D341Med (cell line): ENCODE measurements at regions not wholly inside any gene's neighbourhood (a gene's known extent, or its start where the extent isn't known, plus 50 kb on each side); places are given as distances from the start of the nearest gene placed in this dataset.
"Not testable (repeated sequence)": the region's sequence is repeated elsewhere in the genome, so short reads cannot be mapped to it uniquely, and the experiment has no call there.

Source experiments
- DNase-seq: peaks from one replicate; pipeline ENCODE4 v3.0.0; 2012; ENCODE audit warnings: low spot score

DNA sequence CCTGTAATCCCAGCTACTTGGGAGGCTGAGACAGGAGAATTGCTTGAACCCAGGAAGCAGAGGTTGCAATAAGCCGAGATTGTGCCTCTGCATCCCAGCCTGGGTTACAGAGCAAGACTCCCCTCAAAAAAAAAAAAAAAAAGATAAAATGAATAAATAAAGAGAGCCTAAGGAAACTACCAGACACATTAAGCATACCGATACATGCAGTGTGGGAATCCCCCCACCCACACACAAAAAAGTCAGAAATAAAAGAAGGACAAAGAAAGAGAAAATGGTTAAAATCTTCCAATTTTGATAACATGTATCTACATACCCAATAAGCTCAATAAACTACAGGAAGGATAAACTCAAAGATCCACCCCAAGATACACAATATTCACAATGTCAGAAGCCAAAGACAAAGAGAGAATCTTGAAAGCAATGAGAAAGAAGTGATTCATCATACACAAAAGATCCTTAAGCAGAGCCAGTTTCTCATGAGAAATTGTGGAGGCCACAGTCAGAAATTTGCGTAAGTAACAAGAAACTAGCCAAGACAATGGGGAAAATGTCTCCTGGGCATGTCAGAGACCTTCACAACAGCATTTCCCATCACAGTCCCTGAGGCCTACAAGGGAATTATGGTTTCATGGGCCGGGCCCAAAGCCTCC is 1197.0 kb downstream of the AMY1C start:
- DNase-seq: no peak

DNA sequence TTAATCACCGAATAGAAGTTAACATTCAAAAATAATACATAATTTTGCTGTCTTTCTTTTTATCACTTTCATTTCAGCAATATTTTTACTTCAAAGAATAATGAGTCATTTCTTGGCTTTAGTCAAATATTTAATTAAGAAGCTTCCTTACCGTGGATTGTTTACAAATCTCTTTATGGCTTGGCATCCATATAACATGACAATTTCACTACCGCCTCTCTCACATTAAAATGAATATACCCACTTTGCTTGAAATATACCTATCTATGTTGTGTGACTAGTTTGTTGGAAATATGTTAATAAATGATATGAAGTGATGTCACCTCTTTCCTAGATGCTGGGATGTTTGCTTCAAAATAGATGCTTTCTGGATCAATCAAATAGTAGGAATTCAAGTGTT is 1203.9 kb downstream of the AMY1C start:
- DNase-seq: no peak

DNA sequence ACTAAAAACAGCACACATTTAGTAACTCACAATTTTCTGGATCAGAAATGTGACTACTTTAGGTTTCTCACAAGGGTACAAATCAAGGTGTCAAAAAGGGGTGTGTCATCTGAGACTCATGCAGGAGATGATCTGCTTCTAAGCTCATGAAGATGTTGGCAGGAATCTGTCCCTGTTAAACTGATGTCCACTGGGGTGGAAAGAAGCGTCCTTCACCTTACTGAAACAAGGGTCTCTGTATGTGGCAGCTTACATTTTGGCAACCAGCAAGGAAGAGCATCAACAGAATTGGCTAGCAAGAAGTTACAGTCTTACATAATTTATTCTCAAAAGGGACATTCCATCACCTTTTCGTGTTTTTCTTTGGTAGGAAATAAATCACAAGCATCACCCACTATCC is 1223.8 kb downstream of the AMY1C start:
- DNase-seq: no peak

DNA sequence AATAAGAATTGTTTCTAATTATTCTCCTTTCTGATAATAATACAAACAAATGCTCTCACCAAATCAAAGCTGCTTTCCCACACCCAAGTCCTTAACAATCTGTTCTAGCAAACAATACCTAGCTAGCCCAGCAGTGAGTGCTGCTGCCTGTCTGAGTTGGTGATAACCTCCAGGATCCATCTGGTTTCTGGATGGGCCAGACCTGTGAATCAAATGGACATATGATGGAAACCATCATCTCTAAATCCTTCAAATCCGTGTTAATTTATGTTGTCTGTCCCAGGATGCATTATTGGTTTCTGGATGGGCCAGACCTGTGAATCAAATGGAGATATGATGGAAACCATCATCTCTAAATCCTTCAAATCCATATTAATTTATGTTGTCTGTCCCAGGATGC is 1230.0 kb downstream of the AMY1C start:
- no peak for DNase-seq

DNA sequence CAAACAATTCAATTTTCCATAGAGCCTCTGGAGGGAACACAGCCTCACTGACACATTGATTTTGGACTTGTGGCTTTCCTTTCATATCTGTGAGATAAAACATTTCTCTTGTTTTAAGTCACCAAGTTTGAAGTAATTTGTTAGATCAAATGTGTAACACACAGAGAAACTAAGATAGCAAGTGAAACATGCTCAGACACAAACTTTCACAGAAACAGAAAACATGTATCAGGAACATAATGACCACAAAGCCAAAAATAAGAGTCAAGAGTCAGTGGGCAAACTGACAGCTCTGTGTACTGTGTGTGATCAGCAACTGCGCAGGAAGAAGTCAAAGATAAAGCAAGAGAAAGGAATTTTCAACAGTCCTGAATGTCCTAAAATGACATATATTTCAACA is 1237.5 kb downstream of the AMY1C start:
- no peak for DNase-seq

DNA sequence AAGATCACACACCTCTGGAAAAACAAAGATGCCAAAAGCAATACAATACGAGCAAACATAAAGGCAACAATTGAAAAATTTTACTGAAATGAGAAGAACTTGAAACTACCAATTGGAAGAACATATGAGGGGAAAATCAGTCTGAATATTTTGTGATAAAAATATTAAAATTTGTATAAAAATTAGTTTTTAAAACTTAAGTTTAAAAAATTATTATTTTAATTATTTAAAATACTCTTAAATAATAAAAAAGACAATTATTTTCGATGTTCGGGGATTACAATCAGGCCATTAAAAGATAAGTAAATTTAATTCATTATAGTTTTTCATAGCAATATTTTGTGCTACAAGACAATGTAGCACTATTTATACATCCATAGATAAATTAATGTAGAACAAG is 1239.3 kb downstream of the AMY1C start:
- DNase-seq: no peak

DNA sequence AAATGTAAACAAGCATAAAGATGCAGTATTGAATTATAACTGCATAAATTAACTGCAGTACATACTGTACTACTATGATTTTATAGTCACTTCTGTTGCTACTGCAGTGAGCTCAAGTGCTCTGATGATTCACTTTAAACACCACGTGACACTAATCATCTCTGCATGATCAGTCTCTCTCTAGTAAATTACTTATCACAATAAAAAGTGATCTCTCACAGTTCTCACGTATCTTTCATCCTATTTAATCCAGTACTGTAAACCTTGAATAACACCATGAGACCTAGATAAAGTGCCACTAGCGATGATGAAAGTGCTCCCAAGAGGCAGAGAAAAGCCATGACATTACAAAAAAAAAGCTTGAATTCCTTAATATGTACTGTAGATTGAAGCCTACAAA is 1242.0 kb downstream of the AMY1C start:
- no peak for DNase-seq

DNA sequence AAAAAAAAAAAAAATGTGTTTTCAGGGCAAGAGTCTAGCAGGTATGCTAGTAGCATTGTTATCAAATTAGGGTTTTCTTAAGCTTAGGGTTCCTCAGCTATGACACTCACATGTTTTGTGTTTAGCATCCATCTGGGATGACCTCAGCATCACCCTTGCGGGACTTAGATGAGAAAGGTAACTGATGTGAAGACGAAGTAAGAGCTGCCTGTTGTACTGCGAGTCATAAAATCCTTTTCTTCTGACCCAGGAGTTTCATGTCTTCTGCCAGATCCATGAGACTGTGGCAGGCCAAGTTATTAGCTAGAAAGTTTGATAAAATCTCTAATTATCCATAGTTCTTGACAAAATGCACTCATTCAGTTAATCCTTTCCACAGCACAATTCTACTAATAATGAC is 1251.1 kb downstream of the AMY1C start:
- DNase-seq: no peak

DNA sequence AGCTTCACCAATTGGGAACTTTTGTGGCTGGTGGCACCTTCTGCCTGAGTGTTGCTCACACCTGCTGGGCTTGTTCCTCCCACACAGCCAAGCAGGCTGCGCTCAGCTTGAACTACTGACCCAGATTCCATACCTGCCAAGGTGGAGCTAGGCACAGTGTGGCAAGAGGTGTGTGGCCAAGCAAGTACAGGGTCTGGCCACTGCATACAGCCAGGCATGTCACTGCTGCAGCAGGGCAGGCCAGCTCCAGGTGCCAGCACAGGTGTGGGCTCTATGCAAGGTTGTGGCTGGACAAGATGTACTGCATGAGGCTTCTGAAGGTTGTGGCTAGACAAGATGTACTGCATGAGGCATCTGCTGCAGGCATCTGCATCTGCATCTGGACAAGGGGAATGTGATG is 1254.8 kb downstream of the AMY1C start:
- DNase-seq: no peak

DNA sequence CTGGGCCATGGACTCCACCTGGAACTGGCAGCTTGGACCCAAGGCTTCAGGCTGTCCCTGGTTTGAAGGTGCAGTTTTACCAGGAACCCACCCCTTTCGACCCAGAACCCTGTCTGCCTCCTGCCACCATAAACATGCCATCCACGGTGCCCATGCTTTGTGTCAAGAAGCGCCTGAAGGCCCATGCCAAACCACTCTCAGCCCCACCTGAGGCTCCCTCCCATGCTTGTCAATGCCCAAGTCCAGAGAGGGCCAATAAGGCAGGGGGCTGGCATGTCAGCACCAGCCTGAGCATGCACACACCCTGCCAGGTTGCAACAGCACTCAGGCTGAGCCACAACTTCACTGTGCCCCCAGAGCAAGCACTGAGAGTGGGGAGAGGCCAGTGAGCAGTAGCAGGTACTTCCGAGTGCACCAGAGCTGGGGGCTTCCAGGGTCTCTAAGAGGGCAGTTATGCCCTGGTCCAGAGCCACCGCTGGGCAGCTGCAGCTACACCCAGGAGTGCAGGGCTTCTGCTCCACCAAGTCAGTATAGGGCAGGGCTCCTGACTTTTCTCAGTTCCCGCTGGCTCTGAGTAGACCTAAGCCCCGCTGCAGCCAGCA is 1256.0 kb downstream of the AMY1C start:
- no peak for DNase-seq

DNA sequence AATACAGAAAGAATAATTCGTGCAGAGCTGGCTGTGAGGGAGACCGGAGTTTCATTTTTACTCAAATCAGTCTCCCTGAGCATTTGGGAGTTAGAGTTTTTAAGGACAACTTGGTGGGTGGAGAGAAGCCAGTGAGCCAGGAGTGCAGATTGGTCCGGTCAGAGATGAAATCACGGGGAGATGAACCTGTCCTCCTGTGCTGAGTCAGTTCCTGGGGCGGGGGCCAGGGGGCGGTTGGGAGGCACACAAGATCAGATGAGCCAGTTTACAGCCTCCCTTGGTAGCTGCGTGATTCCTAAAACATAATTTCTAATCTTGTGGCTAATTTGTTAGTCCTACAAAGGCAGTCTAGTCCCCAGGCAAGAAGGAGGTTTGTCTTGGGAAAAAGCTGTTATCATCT is 1267.9 kb downstream of the AMY1C start:
- no peak for DNase-seq

DNA sequence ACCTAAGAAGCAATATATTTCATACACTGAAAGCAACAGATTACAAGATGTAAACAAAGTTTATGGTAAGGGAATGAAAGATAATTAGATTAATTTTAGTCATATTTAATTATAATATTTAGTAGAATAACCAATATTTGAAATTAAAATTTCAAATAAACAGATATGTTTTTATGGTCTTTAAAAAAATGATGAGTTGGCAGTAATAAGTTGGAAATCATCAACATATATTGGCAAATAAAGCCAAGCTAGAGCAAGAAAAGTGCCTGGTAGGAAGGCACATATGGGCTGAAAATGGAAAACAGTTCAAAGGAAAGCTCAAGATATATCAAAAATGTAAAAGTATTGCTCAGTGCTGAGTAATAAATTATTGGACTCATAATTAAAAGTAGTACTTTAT is 1274.0 kb downstream of the AMY1C start:
- no peak for DNase-seq

DNA sequence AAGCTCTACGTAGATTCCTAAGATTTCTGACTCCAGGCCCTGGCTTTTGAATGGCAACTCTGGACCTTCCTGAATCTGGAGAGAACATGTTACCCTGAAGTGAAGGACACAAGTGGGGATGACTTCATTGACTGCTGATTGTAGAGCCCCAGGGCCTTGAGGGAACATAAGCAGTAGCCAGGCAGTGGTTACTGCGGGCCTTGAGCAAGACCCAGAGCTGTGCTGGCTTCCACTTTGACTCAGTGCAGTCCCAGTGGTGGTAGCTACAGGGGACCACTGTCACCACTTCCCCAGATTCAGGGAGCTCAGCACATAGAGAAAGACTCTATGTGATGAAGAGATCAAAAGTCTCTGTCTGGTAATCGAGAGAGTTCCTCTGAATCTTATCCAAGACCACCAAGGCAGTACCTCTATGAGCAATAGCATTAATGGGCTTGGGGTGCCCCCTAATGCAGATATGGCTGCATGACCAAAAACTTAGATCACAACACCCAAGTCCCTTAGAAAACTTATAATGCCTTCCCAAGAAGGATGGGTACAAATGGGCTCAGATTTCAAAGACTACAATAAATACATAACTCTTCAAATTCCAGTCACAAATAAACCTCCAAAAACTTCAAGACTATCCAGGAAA is 1278.3 kb downstream of the AMY1C start:
- DNase-seq: no peak

DNA sequence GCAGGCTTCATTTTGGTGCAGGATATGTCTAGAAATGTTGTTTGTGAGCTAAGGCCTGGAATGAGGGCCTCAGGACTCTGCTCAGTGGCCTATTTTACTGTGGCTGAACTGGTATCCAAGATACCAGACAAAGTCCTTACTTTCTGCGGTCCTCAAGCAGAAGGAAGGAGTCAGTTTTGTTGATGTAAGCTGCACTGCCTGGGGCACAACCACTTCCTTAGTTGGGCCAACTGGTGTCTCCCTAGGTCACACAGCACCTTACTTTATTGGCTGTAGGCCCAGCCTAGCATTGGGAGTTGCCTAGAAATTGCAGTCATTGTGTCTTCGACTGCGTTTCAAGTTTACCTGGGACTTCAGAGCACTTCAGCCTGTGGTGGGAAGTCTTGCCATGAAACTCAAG is 1322.7 kb downstream of the AMY1C start:
- DNase-seq: no peak

DNA sequence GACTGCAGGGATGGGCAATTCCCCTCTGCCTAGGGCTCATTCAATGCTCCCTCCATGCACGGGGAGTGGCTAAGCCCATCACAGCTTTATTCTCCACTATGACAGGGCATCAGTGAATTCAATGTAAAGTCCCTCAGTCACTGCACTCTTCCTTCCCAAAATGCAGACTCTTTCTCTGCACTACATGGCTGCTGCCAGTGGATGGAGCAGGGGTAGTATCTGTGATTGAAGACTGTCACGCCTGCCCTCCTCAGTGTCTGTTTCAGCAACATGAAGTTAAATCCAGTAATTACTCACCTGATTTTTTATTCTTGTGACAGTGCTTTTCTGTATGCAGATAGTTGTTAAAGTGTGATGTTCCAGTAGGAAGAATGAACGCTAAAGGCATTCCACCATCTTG is 1323.2 kb downstream of the AMY1C start:
- DNase-seq: no peak

DNA sequence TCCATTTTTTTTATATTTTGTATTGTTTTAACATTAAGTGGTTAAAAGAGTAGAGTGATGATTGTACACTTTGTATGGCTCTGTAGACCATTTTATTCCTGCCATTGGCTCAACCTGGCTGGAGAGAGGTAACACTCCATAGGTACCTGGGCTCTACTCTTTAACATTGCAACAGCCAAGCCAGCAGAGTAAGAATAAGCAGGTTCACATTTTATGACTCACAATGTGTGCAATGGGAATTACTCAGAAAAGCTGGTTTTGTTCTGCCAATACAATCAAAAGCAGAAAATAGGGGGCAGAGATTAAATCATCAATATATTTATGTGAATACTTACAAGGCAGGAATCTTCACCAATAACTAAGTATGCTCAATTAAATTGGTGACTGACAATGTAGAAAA is 1324.0 kb downstream of the AMY1C start:
- no peak for DNase-seq

DNA sequence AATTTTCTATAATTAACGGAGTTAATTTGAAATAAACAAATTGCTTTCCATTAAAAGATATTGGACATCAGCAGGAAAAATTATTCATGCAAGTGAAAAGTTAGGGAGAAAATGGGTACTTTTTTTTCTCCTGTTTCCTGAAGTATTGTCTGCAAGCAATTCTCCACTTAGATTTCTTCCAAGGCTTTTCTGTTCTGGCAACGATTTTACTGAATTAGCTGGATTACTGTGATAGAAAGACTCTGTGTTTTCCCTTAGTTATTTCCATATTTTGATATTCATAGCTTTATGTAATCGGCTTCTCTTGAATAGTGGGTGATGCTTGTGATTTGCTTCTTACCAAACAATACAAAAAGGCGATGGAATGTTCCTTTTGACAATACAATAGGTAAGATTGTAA is 1333.9 kb downstream of the AMY1C start:
- DNase-seq: no peak

DNA sequence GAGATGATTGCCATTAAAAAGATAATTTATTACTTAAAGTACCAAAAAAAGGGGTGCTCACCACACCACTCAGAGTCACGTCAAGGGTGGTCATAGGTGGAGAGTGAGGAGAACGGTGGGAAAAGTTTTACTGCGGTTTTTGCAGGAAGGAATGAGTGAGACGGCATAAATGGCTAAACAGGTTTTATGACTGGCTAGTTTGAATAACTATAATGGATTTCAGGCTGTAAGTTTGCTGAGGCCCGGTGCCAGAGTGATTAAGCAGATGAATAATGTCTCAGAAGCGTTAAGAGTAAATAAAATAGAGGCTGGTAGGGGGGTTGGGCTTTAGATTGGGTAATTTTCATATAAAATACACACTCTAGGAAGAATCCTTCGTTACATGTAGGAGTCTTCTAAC is 1337.8 kb downstream of the AMY1C start:
- no peak for DNase-seq

DNA sequence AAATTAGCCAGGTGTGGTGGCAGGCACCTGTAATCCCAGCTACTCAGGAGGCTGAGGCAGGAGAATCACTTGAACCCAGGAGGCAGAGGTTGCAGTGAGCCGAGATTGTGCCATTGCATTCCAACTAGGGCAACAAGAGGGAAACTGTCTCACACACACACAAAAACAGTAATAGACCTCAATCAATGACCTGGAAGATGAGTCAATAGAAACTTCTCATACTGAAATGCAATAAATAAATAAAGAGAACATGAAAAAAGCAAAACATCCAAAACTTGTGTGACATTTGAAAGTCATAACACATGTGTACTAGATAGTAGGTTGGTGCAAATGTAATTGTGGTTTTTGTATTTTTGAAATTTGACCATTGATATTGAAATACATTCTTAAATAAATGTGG is 1338.5 kb downstream of the AMY1C start:
- no peak for DNase-seq

DNA sequence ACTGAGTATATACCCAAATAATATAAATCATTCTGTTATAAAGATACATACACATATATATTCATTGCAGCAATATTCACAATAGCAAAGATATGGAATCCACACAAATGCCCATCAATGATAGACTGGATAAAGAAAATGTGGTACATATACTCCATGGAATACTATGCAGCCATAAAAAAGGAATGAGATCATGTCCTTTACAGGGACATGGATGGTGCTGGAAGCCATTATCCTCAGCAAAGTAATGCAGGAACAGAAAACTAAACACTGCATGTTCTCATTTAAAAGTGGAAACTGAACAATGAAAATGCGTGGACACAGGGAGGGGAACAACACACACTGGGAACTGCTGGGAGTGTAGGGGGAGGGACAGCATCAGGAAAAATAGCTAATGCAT is 1344.2 kb downstream of the AMY1C start:
- DNase-seq: not testable (repeated sequence)

DNA sequence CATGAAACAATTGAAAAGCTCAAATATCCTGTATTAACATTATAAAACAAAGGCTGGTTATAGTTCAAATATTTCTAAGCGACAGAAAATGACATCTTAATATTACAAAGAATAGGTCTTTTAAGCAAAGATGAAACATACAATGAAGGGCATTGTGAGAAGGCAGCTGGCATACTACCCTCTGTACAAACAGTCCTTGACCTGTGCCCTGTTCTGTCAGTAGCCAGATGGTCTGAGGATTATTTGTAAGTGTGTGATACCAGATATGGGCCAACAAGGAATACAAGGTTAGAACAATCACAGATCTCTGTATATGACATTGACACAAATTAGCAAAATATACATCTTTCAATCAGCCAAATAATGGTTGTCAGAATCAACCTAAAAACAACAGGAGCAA is 1350.4 kb downstream of the AMY1C start:
- DNase-seq: no peak

DNA sequence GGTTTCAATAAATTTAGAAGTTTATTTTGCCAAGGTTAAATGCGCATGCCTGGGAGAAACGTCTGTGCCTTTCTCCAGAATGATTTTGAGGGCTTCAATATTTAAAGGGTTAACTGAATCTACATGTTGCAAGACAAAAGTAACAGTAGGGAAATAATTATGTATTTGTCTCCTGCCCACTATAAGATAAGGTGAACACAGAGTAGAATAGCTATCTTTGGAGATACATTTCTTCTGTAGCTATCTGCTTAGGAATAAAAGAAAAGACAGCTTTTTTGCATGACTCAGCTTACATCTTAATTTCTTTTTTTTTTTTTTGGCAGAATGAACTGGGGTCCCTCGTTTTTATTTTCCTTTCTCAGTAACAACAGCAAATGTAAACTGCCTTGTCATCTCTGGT is 1351.6 kb downstream of the AMY1C start:
- DNase-seq: no peak

DNA sequence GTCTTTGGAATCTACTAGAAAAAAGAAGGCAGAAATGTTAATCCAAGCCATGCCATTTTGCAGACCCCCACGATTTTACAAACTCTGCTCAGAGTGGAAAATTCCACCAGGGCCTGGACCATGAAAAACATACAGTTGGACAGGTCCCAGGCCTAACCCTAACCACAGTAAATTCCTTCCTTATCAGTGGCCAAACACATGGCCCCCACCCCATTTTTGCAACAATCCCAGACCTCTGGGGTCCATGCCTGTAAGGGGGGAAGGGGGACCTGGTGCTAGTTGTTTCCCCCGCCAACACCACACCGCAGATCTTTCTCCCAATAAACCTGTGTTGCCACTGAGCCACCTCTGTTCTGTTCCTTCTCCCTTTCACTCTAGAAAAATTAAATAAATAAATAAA is 1352.7 kb downstream of the AMY1C start:
- DNase-seq: no peak

DNA sequence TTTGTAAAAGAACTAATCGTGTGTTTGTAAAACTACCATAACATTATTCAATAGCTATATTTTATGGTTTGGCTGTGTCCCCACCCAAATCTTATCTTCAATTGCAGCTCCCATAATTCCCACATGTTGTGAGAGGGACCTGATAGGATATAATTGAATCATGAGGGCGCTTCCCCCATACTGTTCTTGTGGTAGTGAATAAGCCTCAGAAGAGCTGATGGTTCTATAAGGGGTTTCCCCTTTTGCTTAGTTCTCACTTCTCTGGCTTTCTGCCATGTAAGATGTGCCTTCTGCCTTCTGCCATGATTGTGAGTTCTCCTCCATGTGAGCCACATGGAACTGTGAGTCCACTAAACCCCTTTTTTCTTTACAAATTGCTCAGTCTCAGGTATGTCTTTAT is 1372.3 kb downstream of the AMY1C start:
- DNase-seq: no peak
